OCI-LY7 (cell line): ENCODE measurements at regions not wholly inside any gene's neighbourhood (a gene's known extent, or its start where the extent isn't known, plus 50 kb on each side); places are given as distances from the start of the nearest gene placed in this dataset.

ENCODE experiments used
- BruUV-seq: library from RNA; stranded (reverse); fragments of 400-500 nt; replicated peaks from 2 replicates; lab custom pipeline; 2021; lab: Mats Ljungman, UMichigan
- CTCF ChIA-PET: fragments of 300-600 bp; sonication (Branson Sonifier 250); formaldehyde crosslinking; loops from one replicate; lab custom pipeline; 2022; ENCODE audit warnings: antibody characterized with exemption; ENCODE audit not compliant: unreplicated experiment; lab: Charles Lee
- POLR2A ChIA-PET: fragments of 300-600 bp; sonication (Branson Sonifier 250); formaldehyde crosslinking; loops from one replicate; lab custom pipeline; 2022; ENCODE audit warnings: antibody characterized with exemption; lab: Charles Lee
- DNase-seq: peaks from one replicate; pipeline ENCODE4 v3.0.0-alpha.2; 2015; ENCODE audit warnings: low spot score
- H2AFZ ChIP-seq: fragments of 200-600 bp; sonication (generic), shearing (Covaris generic); 2 replicates; pipeline ENCODE4 v1.6.1; 2014; ENCODE audit warnings: mild to moderate bottlenecking, antibody characterized with exemption, low read length, moderate library complexity
- H3K27ac ChIP-seq: fragments of 200-600 bp; sonication (generic); 2 replicates; pipeline ENCODE4 v1.5.1; 2014; ENCODE audit warnings: mixed run types, low read depth, mild to moderate bottlenecking, moderate library complexity, low read length, inconsistent platforms; ENCODE audit not compliant: poor library complexity, severe bottlenecking
- H3K36me3 ChIP-seq: fragments of 200-600 bp; sonication (generic); 2 replicates; pipeline ENCODE4 v1.6.1; 2014; ENCODE audit warnings: mild to moderate bottlenecking, antibody characterized with exemption, low read length, moderate library complexity, mixed read lengths; ENCODE audit not compliant: insufficient read depth
- H3K4me1 ChIP-seq: fragments of 200-600 bp; sonication (generic); 2 replicates; pipeline ENCODE4 v1.5.1; 2014; ENCODE audit warnings: mild to moderate bottlenecking, low read length; ENCODE audit not compliant: insufficient read depth, poor library complexity, severe bottlenecking
- H3K4me2 ChIP-seq: fragments of 200-600 bp; sonication (generic); 2 replicates; pipeline ENCODE4 v1.6.1; 2014; ENCODE audit warnings: mild to moderate bottlenecking, low read length
- H3K4me3 ChIP-seq: fragments of 200-600 bp; sonication (generic); 2 replicates; pipeline ENCODE4 v1.5.1; 2014; ENCODE audit warnings: mild to moderate bottlenecking, low read depth, low read length; ENCODE audit not compliant: poor library complexity, severe bottlenecking
- H3K79me2 ChIP-seq: fragments of 200-600 bp; sonication (generic); 2 replicates; pipeline ENCODE4 v1.6.1; 2016; ENCODE audit warnings: low read depth, mild to moderate bottlenecking, low read length, moderate library complexity, mixed read lengths; ENCODE audit not compliant: insufficient read depth
- H3K9me2 ChIP-seq: fragments of 200-600 bp; sonication (generic); 2 replicates; pipeline ENCODE4 v1.6.1; 2016; ENCODE audit warnings: mild to moderate bottlenecking, low read length, mixed read lengths; ENCODE audit not compliant: insufficient read depth
- H3K9me3 ChIP-seq: fragments of 200-600 bp; sonication (generic); 2 replicates; pipeline ENCODE4 v1.6.1; 2014; ENCODE audit warnings: mild to moderate bottlenecking, mixed run types, low read length, mixed read lengths
- H4K20me1 ChIP-seq: fragments of 200-600 bp; sonication (generic); 2 replicates; pipeline ENCODE4 v1.6.1; 2014; ENCODE audit warnings: mild to moderate bottlenecking, antibody characterized with exemption, low read length, moderate library complexity, mixed read lengths; ENCODE audit not compliant: insufficient read depth
- CTCF ChIP-seq: fragments of 200-600 bp; sonication (generic); conservative IDR thresholded peaks from 2 replicates; pipeline ENCODE4 v1.5.1; 2014; ENCODE audit warnings: mild to moderate bottlenecking, antibody characterized with exemption, low read length, moderate library complexity, mixed read lengths
- EZH2phosphoT487 ChIP-seq: fragments of 200-600 bp; sonication (generic); IDR thresholded peaks from 2 replicates; pipeline ENCODE4 v1.6.1; 2018; ENCODE audit warnings: low read depth, borderline replicate concordance, mild to moderate bottlenecking, mixed run types, antibody characterized with exemption, low read length, moderate library complexity, mixed read lengths
- intact Hi-C: fragments of 100-400 bp; cut with micrococcal nuclease; formaldehyde crosslinking; loops from one replicate; pipeline ENCODE4 v1.10.0; 2022; ENCODE audit not compliant: unreplicated experiment

- intact Hi-C loops: no loop called here
- no TSS peak for BruUV-seq
- no peak for TF ChIP-seq EZH2phosphoT487
- peak; percentile 28; the same call in 1 of the 2 replicates for TF ChIP-seq CTCF
- no peak for DNase-seq
- Histone ChIP-seq H3K27ac (no peak overlapping the region), H2AFZ (no peak overlapping the region), H3K36me3 (no peaks in the 10 kb centered on the region), H3K4me3 (no peak overlapping the region), H3K4me1 (no peaks in the 10 kb centered on the region), H3K4me2 (no peak overlapping the region), H3K79me2 (no peaks in the 10 kb centered on the region), H3K9me2 (no peaks in the 10 kb centered on the region), H4K20me1 (no peaks in the 10 kb centered on the region), H3K9me3 (peaks cover 7% of the 10 kb centered on the region; the same call in 1 of the 2 replicates)
- ChIA-PET POLR2A (interaction anchor here (1.0 to 1.8 kb wide), 2 partner anchors 11 to 33 kb away, joined by 3 to 7 read pairs; no protein-coding TSS in a partner anchor), CTCF (no interaction called here)
Observed at GRCh38 chr4:144318797-144319196, 178.3 kb upstream of the GYPA start.

- Histone ChIP-seq H3K36me3 (no peaks in the 10 kb centered on the region), H3K4me2 (no peak overlapping the region), H2AFZ (no peak overlapping the region), H4K20me1 (no peaks in the 10 kb centered on the region), H3K4me1 (no peaks in the 10 kb centered on the region), H3K4me3 (no peak overlapping the region), H3K9me3 (no peaks in the 10 kb centered on the region), H3K9me2 (no peaks in the 10 kb centered on the region), H3K79me2 (no peaks in the 10 kb centered on the region), H3K27ac (no peak overlapping the region)
- intact Hi-C loops: no loop called here
- ChIA-PET CTCF (no interaction called here), POLR2A (interaction anchor here (1.2 kb wide), 1 partner anchor 27 kb away, joined by 5 read pairs; no protein-coding TSS in a partner anchor)
- TF ChIP-seq EZH2phosphoT487: no peak
- BruUV-seq: no TSS peak
- DNase-seq: no peak
Observed at GRCh38 chr4:144336633-144337032, 196.1 kb upstream of the GYPA start.

- H4K20me1 ChIP-seq: no peaks in the 10 kb centered on the region
- H2AFZ ChIP-seq: no peak overlapping the region
- TF ChIP-seq CTCF (no peak), EZH2phosphoT487 (no peak)
- H3K4me3 ChIP-seq: no peak overlapping the region
- BruUV-seq: no TSS peak
- no peaks in the 10 kb centered on the region for H3K79me2 ChIP-seq
- DNase-seq: peak; percentile 17
- no peak overlapping the region for H3K27ac ChIP-seq
- H3K4me1 ChIP-seq: no peaks in the 10 kb centered on the region
- CTCF ChIA-PET: no interaction called here
- intact Hi-C loops: loop anchor here (1.0 kb wide), 1 partner anchor 20 kb away; no protein-coding TSS in a partner anchor
- no peaks in the 10 kb centered on the region for H3K9me3 ChIP-seq
- POLR2A ChIA-PET: interaction anchor here (0.7 to 1.4 kb wide), 4 partner anchors 9 to 19 kb away, joined by 3 to 14 read pairs (median 6); no protein-coding TSS in a partner anchor
- H3K9me2 ChIP-seq: no peaks in the 10 kb centered on the region
- no peak overlapping the region for H3K4me2 ChIP-seq
- H3K36me3 ChIP-seq: no peaks in the 10 kb centered on the region
Observed at GRCh38 chr4:144338148-144338547, 197.6 kb upstream of the GYPA start.
